Activated T-cell treated with anti-CD3 and anti-CD28 coated beads, Interleukin-2, amount 50 U/mL, for 48 hours (primary cell): ENCODE measurements at regions not wholly inside any gene's neighbourhood (a gene's known extent, or its start where the extent isn't known, plus 50 kb on each side); places are given as distances from the start of the nearest gene placed in this dataset.

ENCODE experiments used
- DNase-seq, 2 experiments: peaks; one replicate each; pipeline ENCODE4 v3.0.0-alpha.2; 2020

GRCh38 chr13:40271931-40272775 lies 394.3 kb downstream of the FOXO1 start:
- DNase-seq, result peak; percentile 65 to 68

GRCh38 chr13:40272776-40273139 lies 393.7 kb downstream of the FOXO1 start:
- DNase-seq, result no peak

- DNase-seq, result no peak
These were observed 393.0 kb downstream of the FOXO1 start for GRCh38 chr13:40273253-40274025.

- no peak for DNase-seq
These were observed 392.3 kb downstream of the FOXO1 start for GRCh38 chr13:40274103-40274502.

- no peak for DNase-seq
These were observed 391.3 kb downstream of the FOXO1 start for GRCh38 chr13:40275155-40275554.

- no peak for DNase-seq
These were observed 390.8 kb downstream of the FOXO1 start for GRCh38 chr13:40275636-40276035.

GRCh38 chr13:40283666-40284065 lies 382.8 kb downstream of the FOXO1 start:
- DNase-seq, result no peak

- DNase-seq, result no peak
These were observed 380.8 kb downstream of the FOXO1 start for GRCh38 chr13:40285634-40286033.

- DNase-seq, result no peak
These were observed 379.0 kb downstream of the FOXO1 start for GRCh38 chr13:40287428-40287827.

- no peak for DNase-seq
These were observed 378.2 kb downstream of the FOXO1 start for GRCh38 chr13:40288259-40288658.

- DNase-seq, result no peak
These were observed 375.7 kb downstream of the FOXO1 start for GRCh38 chr13:40290758-40291157.

GRCh38 chr13:40292108-40292507 lies 374.3 kb downstream of the FOXO1 start:
- no peak for DNase-seq

- DNase-seq, result no peak
These were observed 373.9 kb downstream of the FOXO1 start for GRCh38 chr13:40292536-40292935.

- DNase-seq, result no peak
These were observed 364.1 kb downstream of the FOXO1 start for GRCh38 chr13:40302351-40302750.

- DNase-seq, result no peak
These were observed 362.1 kb downstream of the FOXO1 start for GRCh38 chr13:40304391-40304790.

GRCh38 chr13:40306817-40307216 lies 359.6 kb downstream of the FOXO1 start:
- DNase-seq, result peak; percentile 65 to 73

- no peak for DNase-seq
These were observed 356.6 kb downstream of the FOXO1 start for GRCh38 chr13:40309881-40310280.

- DNase-seq, result no peak
These were observed 354.9 kb downstream of the FOXO1 start for GRCh38 chr13:40311356-40312101.

GRCh38 chr13:40313269-40314200 lies 352.9 kb downstream of the FOXO1 start:
- DNase-seq, result no peak

- peak; percentile 69 to 73 for DNase-seq
These were observed 350.9 kb downstream of the FOXO1 start for GRCh38 chr13:40315416-40316064.

GRCh38 chr13:40316301-40316700 lies 350.1 kb downstream of the FOXO1 start:
- DNase-seq, result peak; percentile 53 to 67

- DNase-seq, result no peak
These were observed 348.5 kb downstream of the FOXO1 start for GRCh38 chr13:40317980-40318327.
